Mucosa of descending colon (tissue), 3 donors: ENCODE measurements at regions not wholly inside any gene's neighbourhood (a gene's known extent, or its start where the extent isn't known, plus 50 kb on each side); places are given as distances from the start of the nearest gene placed in this dataset.

Source experiments
- ATAC-seq: fragments of 200-7000 bp; cut with Tn5 transposase; one replicate; pipeline ENCODE4 v1.9.1; 2020; ENCODE audit warnings: mild to moderate bottlenecking, moderate library complexity
- DNase-seq, 3 donors: peaks; one replicate each; pipeline ENCODE4 v3.0.0-alpha.2; 2020
- H3K36me3 ChIP-seq: fragments of 200-600 bp; one replicate; pipeline ENCODE4 v1.8.0; 2021; ENCODE audit warnings: low read depth, mild to moderate bottlenecking
- H3K4me1 ChIP-seq: fragments of 200-600 bp; one replicate; pipeline ENCODE4 v1.8.0; 2021; ENCODE audit warnings: low read depth, mild to moderate bottlenecking
- H3K4me3 ChIP-seq: fragments of 200-600 bp; one replicate; pipeline ENCODE4 v1.8.0; 2021; ENCODE audit warnings: mild to moderate bottlenecking
- H3K9me3 ChIP-seq: fragments of 200-600 bp; one replicate; pipeline ENCODE4 v1.8.0; 2021; ENCODE audit warnings: mild to moderate bottlenecking
- CTCF ChIP-seq: fragments of 200-600 bp; IDR thresholded peaks from one replicate; pipeline ENCODE4 v1.8.0; 2022; ENCODE audit warnings: antibody characterized with exemption, mild to moderate bottlenecking
- intact Hi-C, 2 donors: fragments of 100-400 bp; cut with DNase I in 1 of 2; cut with micrococcal nuclease in 1 of 2; formaldehyde crosslinking; loops; one replicate each; pipeline versions ENCODE4 v1.11.0 to v1.11.1; 2022; cut with DNase I, micrococcal nuclease
- donor health status: DM: no; HTN: no; CAD: no; lungs with moderate emphysema.
- donor health status: DM: no; HTN: no; CAD: no.
- donor health status: DM: no; HTN: yes; CAD: no.

- H3K4me1 ChIP-seq = no peaks in the 10 kb centered on the region
- H3K36me3 ChIP-seq = no peaks in the 10 kb centered on the region
- DNase-seq = no peak
- no peak for ATAC-seq
- intact Hi-C loops = no loop called here
- TF ChIP-seq CTCF = no peak
- H3K4me3 ChIP-seq = no peak overlapping the region
- peaks cover 24% of the 10 kb centered on the region for H3K9me3 ChIP-seq
Observed at GRCh38 chr6:4383910-4384638, 248.7 kb upstream of the ECI2 start.

- intact Hi-C loops = no loop called here
- H3K4me3 ChIP-seq = no peak overlapping the region
- no peak for TF ChIP-seq CTCF
- ATAC-seq (no peak), DNase-seq (no peak)
- no peaks in the 10 kb centered on the region for H3K36me3 ChIP-seq
- H3K9me3 ChIP-seq = peaks cover 24% of the 10 kb centered on the region
- no peaks in the 10 kb centered on the region for H3K4me1 ChIP-seq
Observed at GRCh38 chr6:4382362-4382853, 247.0 kb upstream of the ECI2 start.

- intact Hi-C loops = no loop called here
- Histone ChIP-seq H3K36me3 (no peaks in the 10 kb centered on the region), H3K9me3 (peaks cover 24% of the 10 kb centered on the region), H3K4me3 (no peak overlapping the region), H3K4me1 (no peaks in the 10 kb centered on the region)
- ATAC-seq (no peak), DNase-seq (no peak)
- no peak for TF ChIP-seq CTCF
Observed at GRCh38 chr6:4381381-4381780, 246.0 kb upstream of the ECI2 start.

GRCh38 chr6:4380881-4381281 is 245.5 kb upstream of the ECI2 start:
- ATAC-seq = no peak
- intact Hi-C loops = no loop called here
- Histone ChIP-seq H3K9me3 (peaks cover 24% of the 10 kb centered on the region), H3K36me3 (no peaks in the 10 kb centered on the region), H3K4me3 (no peak overlapping the region), H3K4me1 (no peaks in the 10 kb centered on the region)
- no peak for TF ChIP-seq CTCF
- no peak for DNase-seq

- intact Hi-C loops = no loop called here
- H3K4me3 ChIP-seq = no peak overlapping the region
- TF ChIP-seq CTCF = no peak
Observed at GRCh38 chr6:4379958-4380357, 244.6 kb upstream of the ECI2 start.

More at GRCh38 chr6:4379958-4380357, 244.6 kb upstream of the ECI2 start:
- Histone ChIP-seq H3K36me3 (no peaks in the 10 kb centered on the region), H3K9me3 (peaks cover 19% of the 10 kb centered on the region), H3K4me1 (no peaks in the 10 kb centered on the region)
- DNase-seq = no peak
- no peak for ATAC-seq
